Thoracic aorta (tissue), 2 donors: ENCODE measurements at regions not wholly inside any gene's neighbourhood (a gene's known extent, or its start where the extent isn't known, plus 50 kb on each side); places are given as distances from the start of the nearest gene placed in this dataset.

Experiments used
- ATAC-seq: fragments of 150-250 bp; one replicate; pipeline ENCODE4 v1.8.0; 2017; ENCODE audit warnings: low read depth; ENCODE audit not compliant: insufficient number of reproducible peaks, low FRiP score
- DNase-seq: peaks from one replicate; pipeline ENCODE4 v3.0.0-alpha.2; 2020; ENCODE audit warnings: low spot score
- H3K27ac ChIP-seq, 2 donors: fragments of 200-600 bp; sonication (generic); 1 replicate in 1 of 2; 2 replicates in 1 of 2; pipeline ENCODE4 v1.5.1; 2016; ENCODE audit warnings: mild to moderate bottlenecking in 2 of 2, moderate library complexity in 2 of 2
- H3K27me3 ChIP-seq: fragments of 200-600 bp; sonication (generic); replicated peaks from 2 replicates; pipeline ENCODE4 v1.6.0; 2016; ENCODE audit warnings: mild to moderate bottlenecking; ENCODE audit not compliant: insufficient read depth
- H3K36me3 ChIP-seq: fragments of 200-600 bp; sonication (generic); one replicate; pipeline ENCODE4 v1.5.1; 2016
- H3K4me1 ChIP-seq, 2 donors: fragments of 200-600 bp; sonication (generic); 1 replicate in 1 of 2; 2 replicates in 1 of 2; pipeline versions ENCODE4 v1.5.1 to v1.6.0; 2016; ENCODE audit warnings: low read depth in 2 of 2, mild to moderate bottlenecking in 1 of 2; ENCODE audit not compliant: control insufficient read depth in 1 of 2
- H3K4me3 ChIP-seq: fragments of 200-600 bp; sonication (generic); 2 replicates; pipeline ENCODE4 v1.5.1; 2016; ENCODE audit warnings: mild to moderate bottlenecking
- H3K9me3 ChIP-seq: fragments of 200-600 bp; sonication (generic); 2 replicates; pipeline ENCODE4 v1.5.1; 2016
- CTCF ChIP-seq: fragments of 200-600 bp; sonication (generic); IDR thresholded peaks from one replicate; pipeline ENCODE4 v1.5.1; 2019; ENCODE audit warnings: antibody characterized with exemption

- Histone ChIP-seq H3K9me3 (no peaks in the 10 kb centered on the region), H3K27ac (no peak overlapping the region), H3K4me1 (peaks cover 4 to 10% of the 10 kb centered on the region in 2 donors), H3K27me3 (no peaks in the 10 kb centered on the region), H3K4me3 (no peak overlapping the region), H3K36me3 (no peaks in the 10 kb centered on the region)
- DNase-seq = no peak
- TF ChIP-seq CTCF = no peak
- no peak for ATAC-seq
These were observed 188.8 kb upstream of the CADM1 start for GRCh38 chr11:115693002-115693401.

DNA sequence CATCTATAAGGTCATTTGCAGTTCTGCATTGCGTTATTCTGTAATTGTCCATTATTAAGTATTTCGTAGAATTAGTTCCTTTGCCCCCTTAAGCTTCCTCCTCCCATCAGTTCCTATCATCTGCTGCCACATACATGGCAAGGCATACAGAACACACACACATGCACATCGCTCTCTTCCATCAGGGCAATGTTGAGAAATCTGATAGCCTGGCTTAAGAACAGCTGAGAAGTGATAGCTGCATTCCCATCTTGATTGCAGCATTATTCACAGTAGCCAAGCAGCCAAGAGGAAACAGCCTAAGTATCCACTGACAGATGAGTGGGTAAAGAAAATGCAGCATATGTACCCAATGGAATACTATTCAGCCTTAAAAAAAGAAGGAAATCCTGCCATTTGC, 186.8 kb upstream of the CADM1 start:
- no peak overlapping the region for H3K4me3 ChIP-seq
- ATAC-seq (no peak), DNase-seq (no peak)
- H3K27ac ChIP-seq = no peak overlapping the region
- H3K4me1 ChIP-seq = no peaks in the 10 kb centered on the region
- H3K36me3 ChIP-seq = no peaks in the 10 kb centered on the region
- no peaks in the 10 kb centered on the region for H3K9me3 ChIP-seq
- TF ChIP-seq CTCF = no peak
- no peaks in the 10 kb centered on the region for H3K27me3 ChIP-seq

- no peak for ATAC-seq
- Histone ChIP-seq H3K27me3 (no peaks in the 10 kb centered on the region), H3K4me3 (no peak overlapping the region), H3K27ac (no peak overlapping the region), H3K36me3 (no peaks in the 10 kb centered on the region), H3K4me1 (no peaks in the 10 kb centered on the region), H3K9me3 (no peaks in the 10 kb centered on the region)
- DNase-seq = no peak
- no peak for TF ChIP-seq CTCF
These were observed 183.7 kb upstream of the CADM1 start for GRCh38 chr11:115687934-115688333.

- H3K27me3 ChIP-seq = no peaks in the 10 kb centered on the region
- H3K27ac ChIP-seq = no peak overlapping the region
- TF ChIP-seq CTCF = no peak
- no peak for ATAC-seq
- DNase-seq = no peak
- H3K9me3 ChIP-seq = no peaks in the 10 kb centered on the region
- H3K4me3 ChIP-seq = no peak overlapping the region
- no peaks in the 10 kb centered on the region for H3K4me1 ChIP-seq
- no peaks in the 10 kb centered on the region for H3K36me3 ChIP-seq
These were observed 180.5 kb upstream of the CADM1 start for GRCh38 chr11:115684699-115685098.

DNA sequence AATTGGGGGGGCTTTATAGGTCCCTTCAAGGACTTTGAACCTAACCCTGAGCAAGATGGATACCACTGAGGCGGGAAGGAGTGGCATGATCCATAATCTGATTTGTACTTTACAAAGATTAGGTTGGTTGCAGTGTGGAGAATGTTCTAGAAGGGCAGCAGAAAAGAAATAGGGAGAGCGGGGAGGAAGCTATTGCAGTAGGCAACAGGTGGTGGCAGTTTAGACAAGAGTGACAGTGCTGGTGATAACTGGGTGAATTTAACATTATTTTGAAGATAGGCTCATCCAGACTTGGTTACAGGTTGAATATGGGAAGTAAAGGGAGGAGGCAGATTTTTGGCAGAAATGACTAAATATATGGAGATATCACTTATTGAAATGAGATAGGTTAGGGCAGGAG, 179.9 kb upstream of the CADM1 start:
- DNase-seq = no peak
- Histone ChIP-seq H3K27me3 (no peaks in the 10 kb centered on the region), H3K9me3 (no peaks in the 10 kb centered on the region), H3K36me3 (no peaks in the 10 kb centered on the region), H3K4me1 (no peaks in the 10 kb centered on the region), H3K4me3 (no peak overlapping the region), H3K27ac (no peak overlapping the region)
- ATAC-seq = no peak
- no peak for TF ChIP-seq CTCF
